Osteoblast (primary cell): ENCODE measurements at regions not wholly inside any gene's neighbourhood (a gene's known extent, or its start where the extent isn't known, plus 50 kb on each side); places are given as distances from the start of the nearest gene placed in this dataset.

ENCODE experiments used
- DNase-seq: peaks from one replicate; pipeline ENCODE4 v3.0.0; 2011; ENCODE audit warnings: low spot score, mixed read lengths; ENCODE audit not compliant: insufficient read length; ENCODE audit errors: missing footprints
- H2AFZ ChIP-seq: 2 replicates; pipeline ENCODE4 v1.6.0; 2011; ENCODE audit warnings: mild to moderate bottlenecking, low read length
- H3K27ac ChIP-seq: 2 replicates; pipeline ENCODE4 v1.5.1; 2011; ENCODE audit warnings: mild to moderate bottlenecking, low read depth, low read length, moderate library complexity
- H3K27me3 ChIP-seq: 2 replicates; pipeline ENCODE4 v1.6.0; 2012; ENCODE audit warnings: mild to moderate bottlenecking, control low read depth, inconsistent platforms, low read length, moderate library complexity; ENCODE audit not compliant: insufficient read depth
- H3K36me3 ChIP-seq: 2 replicates; pipeline ENCODE4 v1.5.1; 2011; ENCODE audit warnings: mild to moderate bottlenecking, low read length, control low read depth, moderate library complexity; ENCODE audit not compliant: insufficient read depth
- H3K4me1 ChIP-seq: 2 replicates; pipeline ENCODE4 v1.5.1; 2011; ENCODE audit warnings: mild to moderate bottlenecking, low read length, control low read depth, moderate library complexity; ENCODE audit not compliant: insufficient read depth
- H3K4me2 ChIP-seq: 2 replicates; pipeline ENCODE4 v1.6.0; 2011; ENCODE audit warnings: mild to moderate bottlenecking, low read length; ENCODE audit not compliant: insufficient read depth
- H3K4me3 ChIP-seq: fragments of 200-600 bp; sonication (generic); 3 replicates; pipeline ENCODE4 v1.5.1; 2012; ENCODE audit warnings: mild to moderate bottlenecking, low read length, inconsistent platforms; ENCODE audit not compliant: insufficient read depth
- H3K79me2 ChIP-seq: 2 replicates; pipeline ENCODE4 v1.6.0; 2012; ENCODE audit warnings: mild to moderate bottlenecking, low read length, control low read depth, inconsistent platforms; ENCODE audit not compliant: insufficient read depth
- H3K9me3 ChIP-seq: 2 replicates; pipeline ENCODE4 v1.5.1; 2011; ENCODE audit warnings: low read depth, low read length, control low read depth
- H4K20me1 ChIP-seq: 2 replicates; pipeline ENCODE4 v1.6.0; 2012; ENCODE audit warnings: mild to moderate bottlenecking, low read length, control low read depth; ENCODE audit not compliant: insufficient read depth
- TF ChIP-seq, protein P1 (sequence below): IDR thresholded peaks from 2 replicates; pipeline ENCODE4 v1.5.1; 2011; ENCODE audit warnings: mild to moderate bottlenecking, low read depth, low read length, moderate library complexity; ENCODE audit errors: extremely low read depth

DNA sequence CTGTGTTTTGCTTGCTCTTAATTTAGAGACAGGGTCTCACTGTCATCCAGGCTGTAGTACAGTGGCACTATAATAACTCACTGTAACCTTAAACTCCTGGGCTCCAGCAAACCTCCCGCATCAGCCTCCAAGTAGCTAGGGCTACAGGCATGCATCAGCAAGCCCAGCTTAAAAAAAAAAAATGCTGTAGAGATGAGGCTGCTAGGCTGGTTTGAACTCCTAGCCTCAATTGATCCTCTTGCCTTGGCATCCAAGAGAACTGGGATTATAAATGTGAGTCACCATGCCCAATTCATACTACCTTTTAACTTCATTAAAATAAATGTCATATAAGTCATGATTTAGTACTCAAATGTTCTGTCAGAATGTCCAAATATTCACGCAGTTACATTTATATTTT, 2195.7 kb upstream of the C9orf72 start:
- H3K4me3 ChIP-seq: no peak overlapping the region
- H2AFZ ChIP-seq: no peak overlapping the region
- no peak overlapping the region for H3K4me2 ChIP-seq
- DNase-seq: no peak
- TF ChIP-seq, protein P1, sequence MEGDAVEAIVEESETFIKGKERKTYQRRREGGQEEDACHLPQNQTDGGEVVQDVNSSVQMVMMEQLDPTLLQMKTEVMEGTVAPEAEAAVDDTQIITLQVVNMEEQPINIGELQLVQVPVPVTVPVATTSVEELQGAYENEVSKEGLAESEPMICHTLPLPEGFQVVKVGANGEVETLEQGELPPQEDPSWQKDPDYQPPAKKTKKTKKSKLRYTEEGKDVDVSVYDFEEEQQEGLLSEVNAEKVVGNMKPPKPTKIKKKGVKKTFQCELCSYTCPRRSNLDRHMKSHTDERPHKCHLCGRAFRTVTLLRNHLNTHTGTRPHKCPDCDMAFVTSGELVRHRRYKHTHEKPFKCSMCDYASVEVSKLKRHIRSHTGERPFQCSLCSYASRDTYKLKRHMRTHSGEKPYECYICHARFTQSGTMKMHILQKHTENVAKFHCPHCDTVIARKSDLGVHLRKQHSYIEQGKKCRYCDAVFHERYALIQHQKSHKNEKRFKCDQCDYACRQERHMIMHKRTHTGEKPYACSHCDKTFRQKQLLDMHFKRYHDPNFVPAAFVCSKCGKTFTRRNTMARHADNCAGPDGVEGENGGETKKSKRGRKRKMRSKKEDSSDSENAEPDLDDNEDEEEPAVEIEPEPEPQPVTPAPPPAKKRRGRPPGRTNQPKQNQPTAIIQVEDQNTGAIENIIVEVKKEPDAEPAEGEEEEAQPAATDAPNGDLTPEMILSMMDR: no peak
- no peaks in the 10 kb centered on the region for H3K36me3 ChIP-seq
- H3K9me3 ChIP-seq: no peaks in the 10 kb centered on the region
- no peaks in the 10 kb centered on the region for H3K4me1 ChIP-seq
- no peaks in the 10 kb centered on the region for H3K79me2 ChIP-seq
- H3K27me3 ChIP-seq: no peaks in the 10 kb centered on the region
- H4K20me1 ChIP-seq: no peaks in the 10 kb centered on the region
- no peak overlapping the region for H3K27ac ChIP-seq

DNA sequence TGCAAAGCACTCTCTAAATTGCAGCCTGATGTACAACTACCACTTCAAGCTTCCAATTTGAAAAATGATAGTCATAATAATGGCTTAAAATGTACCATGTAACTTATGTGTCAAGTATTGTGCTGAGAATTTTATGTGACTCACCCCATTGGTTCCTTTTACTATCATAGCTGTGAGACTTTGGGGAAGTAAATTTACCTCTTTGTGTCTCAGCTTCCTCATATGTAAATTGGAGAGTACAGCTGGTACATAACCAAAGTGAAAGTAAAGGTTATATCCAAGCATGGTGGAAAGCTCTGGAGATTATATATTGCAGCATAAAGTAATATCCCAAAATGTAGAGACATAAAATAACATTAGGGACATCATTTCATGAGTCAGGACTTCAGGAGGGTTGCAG, 2200.4 kb upstream of the C9orf72 start:
- TF ChIP-seq, protein P1: no peak
- no peak overlapping the region for H3K4me2 ChIP-seq

DNA sequence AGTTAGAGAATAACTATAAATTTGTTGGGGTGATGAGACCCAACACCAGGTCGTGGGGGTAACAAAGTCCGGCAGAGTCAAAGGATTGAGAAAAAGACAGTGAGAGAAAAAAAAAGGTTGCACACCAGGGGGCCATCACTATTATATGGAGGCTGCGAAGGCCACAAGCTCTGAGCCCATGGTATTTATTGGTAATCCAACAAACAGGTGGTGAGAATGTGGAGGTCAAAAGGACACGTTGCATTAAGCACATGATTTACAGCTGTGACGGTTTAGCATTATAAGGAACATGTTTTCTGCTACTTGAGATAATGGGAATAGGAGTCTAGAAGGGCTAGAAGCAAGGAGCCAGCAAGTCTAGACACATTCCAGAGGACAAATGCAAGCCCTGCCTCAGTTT, 2202.2 kb upstream of the C9orf72 start:
- DNase-seq: no peak
- H4K20me1 ChIP-seq: no peaks in the 10 kb centered on the region
- no peaks in the 10 kb centered on the region for H3K4me1 ChIP-seq
- TF ChIP-seq, protein P1: no peak
- H3K79me2 ChIP-seq: no peaks in the 10 kb centered on the region
- H2AFZ ChIP-seq: no peak overlapping the region
- H3K9me3 ChIP-seq: no peaks in the 10 kb centered on the region
- H3K36me3 ChIP-seq: no peaks in the 10 kb centered on the region
- no peak overlapping the region for H3K4me2 ChIP-seq
- H3K27me3 ChIP-seq: no peaks in the 10 kb centered on the region
- no peak overlapping the region for H3K4me3 ChIP-seq
- H3K27ac ChIP-seq: no peak overlapping the region

More for the DNA sequence above, 2200.4 kb upstream of the C9orf72 start:
- Histone ChIP-seq H3K4me3 (no peak overlapping the region), H3K79me2 (no peaks in the 10 kb centered on the region), H3K27ac (no peak overlapping the region), H3K36me3 (no peaks in the 10 kb centered on the region), H2AFZ (no peak overlapping the region), H3K4me1 (no peaks in the 10 kb centered on the region), H3K27me3 (no peaks in the 10 kb centered on the region), H3K9me3 (no peaks in the 10 kb centered on the region), H4K20me1 (no peaks in the 10 kb centered on the region)
- DNase-seq: no peak

DNA sequence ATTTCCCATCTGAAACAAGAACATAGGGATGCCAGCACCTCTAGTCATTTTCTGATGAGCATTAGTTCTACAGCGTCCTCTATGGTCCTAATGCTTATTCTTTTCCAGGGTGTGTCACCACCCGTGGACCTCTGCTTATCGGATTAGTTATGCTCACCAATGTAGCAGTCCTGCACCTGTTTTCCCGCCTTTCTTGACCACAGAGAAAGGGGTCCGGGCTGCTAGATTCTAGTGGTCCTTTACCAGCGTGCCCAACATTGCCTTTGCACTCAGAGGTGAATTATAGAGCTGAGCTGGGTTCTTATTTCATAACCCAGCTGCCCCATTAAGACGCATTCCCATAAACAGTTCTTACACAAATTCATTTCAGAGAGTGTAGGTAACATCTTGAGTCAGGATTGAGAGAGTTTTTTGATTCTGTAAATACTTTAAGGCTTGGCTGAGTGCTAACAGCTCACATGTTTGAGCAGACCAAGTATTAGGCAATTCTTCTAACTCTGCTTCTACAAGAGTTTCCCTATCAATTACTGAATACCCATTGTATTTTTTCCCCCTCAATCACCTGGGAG, 2205.1 kb upstream of the C9orf72 start:
- H3K4me1 ChIP-seq: no peaks in the 10 kb centered on the region
- H3K79me2 ChIP-seq: no peaks in the 10 kb centered on the region
- no peak overlapping the region for H3K4me3 ChIP-seq
- no peak for DNase-seq
- H3K27me3 ChIP-seq: no peaks in the 10 kb centered on the region
- TF ChIP-seq, protein P1: no peak
- no peak overlapping the region for H3K27ac ChIP-seq
- H3K4me2 ChIP-seq: no peak overlapping the region
- H4K20me1 ChIP-seq: no peaks in the 10 kb centered on the region
- no peak overlapping the region for H2AFZ ChIP-seq
- no peaks in the 10 kb centered on the region for H3K36me3 ChIP-seq
- H3K9me3 ChIP-seq: no peaks in the 10 kb centered on the region
